GM19467 (cell line): ENCODE measurements at regions not wholly inside any gene's neighbourhood (a gene's known extent, or its start where the extent isn't known, plus 50 kb on each side); places are given as distances from the start of the nearest gene placed in this dataset.

ENCODE experiments used
- ATAC-seq: cut with Tn5 transposase; IDR thresholded peaks from one replicate; pipeline ENCODE4 v1.9.1; 2021; ENCODE audit warnings: mild to moderate bottlenecking, moderate library complexity; ENCODE audit not compliant: unreplicated experiment

DNA sequence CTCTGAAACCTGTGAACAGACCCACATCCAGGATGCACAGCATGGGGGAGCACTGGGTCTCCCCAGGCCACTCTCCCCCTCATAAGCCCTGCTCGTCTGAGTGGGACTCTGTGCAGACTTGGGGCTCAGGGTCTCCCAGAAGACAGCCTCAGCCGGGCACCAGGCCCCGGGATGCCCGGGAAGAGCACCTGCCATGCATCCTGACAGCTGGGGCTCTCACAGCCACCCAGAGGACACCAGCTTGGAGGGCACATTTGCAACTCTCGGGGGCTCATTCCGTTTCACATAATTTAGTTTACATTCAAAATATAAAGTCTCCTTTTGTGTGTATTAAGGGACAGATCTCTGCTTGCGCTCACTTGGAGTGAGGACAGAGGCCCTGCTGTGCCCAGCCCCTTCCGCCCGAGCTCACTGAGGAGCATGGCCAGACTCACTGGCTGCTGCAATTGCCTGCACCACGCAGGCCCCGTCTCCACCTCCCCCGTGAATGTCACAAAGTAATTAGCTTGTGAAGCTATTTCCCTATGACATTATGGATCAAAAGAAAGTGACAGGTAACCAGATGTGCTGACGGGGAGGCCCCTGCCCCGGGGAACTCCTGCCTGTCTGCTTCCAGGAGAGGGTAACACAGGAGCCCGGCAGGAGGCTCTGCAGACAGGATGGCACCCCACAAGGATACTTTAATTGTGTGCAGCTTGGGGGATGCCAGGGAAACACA, 275.6 kb downstream of the BRD1 start:
- ATAC-seq, result no peak

DNA sequence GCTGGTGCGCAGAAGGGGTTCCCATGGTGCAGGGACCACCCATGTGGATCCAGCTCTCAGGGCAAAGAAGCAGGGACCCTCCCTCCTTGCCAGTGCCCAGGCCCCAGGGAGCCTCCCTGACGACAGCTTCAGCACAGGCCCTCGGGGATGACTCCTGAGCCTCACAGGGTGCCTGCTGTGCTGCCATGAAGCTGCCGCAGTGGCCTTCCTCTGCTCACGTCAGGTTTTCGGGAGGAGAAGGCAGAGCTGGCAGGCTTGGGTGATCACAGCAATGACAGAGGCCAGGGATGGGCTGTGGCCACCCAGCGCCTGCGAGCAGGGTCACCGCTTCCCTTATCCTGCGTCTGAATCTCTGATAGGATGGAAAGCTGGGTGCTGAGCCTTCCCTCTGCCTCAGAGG, 276.2 kb downstream of the BRD1 start:
- ATAC-seq, result no peak

DNA sequence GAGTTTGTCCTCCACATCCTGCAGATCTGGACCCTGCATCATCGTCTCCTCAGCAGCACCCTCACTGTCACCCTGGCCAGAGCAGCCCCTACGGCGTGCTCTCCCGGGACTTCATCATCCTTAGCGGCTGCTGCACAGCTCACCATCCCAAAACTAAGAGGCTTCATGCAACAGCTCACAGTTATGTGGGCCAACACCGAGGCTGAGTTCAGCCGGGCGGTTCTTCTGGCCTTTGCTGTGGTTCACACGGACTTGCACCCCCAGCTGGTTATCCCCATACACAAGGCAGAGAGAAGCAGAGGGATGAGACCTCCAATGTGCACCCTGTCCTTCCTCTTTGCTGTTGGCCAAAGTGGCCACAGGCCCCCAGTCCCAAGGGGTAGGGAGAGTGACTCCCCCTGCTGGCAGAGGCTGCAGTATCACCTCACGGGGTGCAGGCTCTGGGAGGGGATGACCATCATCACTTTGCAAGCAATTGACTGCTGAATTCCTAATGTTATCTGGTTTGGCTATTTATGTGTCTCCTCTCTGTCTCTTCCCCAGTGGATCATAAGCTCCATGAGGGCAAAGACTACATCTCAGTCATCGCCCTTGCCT, 276.8 kb downstream of the BRD1 start:
- ATAC-seq, result no peak

DNA sequence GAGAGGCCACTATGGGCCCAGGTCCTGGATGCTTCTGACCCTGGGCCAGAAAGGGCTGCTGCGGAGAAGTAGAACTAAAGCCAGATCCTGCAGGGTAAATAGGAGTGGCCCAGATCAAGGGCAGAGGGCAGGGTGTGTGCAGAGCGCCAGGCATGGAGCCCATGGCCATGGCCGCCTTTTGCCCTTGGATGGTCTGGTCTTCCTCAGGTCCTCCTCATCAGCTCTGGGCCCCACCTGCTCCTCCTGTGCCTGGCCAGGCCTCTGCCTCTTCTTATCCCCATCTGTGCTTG, 277.6 kb downstream of the BRD1 start:
- ATAC-seq, result no peak

DNA sequence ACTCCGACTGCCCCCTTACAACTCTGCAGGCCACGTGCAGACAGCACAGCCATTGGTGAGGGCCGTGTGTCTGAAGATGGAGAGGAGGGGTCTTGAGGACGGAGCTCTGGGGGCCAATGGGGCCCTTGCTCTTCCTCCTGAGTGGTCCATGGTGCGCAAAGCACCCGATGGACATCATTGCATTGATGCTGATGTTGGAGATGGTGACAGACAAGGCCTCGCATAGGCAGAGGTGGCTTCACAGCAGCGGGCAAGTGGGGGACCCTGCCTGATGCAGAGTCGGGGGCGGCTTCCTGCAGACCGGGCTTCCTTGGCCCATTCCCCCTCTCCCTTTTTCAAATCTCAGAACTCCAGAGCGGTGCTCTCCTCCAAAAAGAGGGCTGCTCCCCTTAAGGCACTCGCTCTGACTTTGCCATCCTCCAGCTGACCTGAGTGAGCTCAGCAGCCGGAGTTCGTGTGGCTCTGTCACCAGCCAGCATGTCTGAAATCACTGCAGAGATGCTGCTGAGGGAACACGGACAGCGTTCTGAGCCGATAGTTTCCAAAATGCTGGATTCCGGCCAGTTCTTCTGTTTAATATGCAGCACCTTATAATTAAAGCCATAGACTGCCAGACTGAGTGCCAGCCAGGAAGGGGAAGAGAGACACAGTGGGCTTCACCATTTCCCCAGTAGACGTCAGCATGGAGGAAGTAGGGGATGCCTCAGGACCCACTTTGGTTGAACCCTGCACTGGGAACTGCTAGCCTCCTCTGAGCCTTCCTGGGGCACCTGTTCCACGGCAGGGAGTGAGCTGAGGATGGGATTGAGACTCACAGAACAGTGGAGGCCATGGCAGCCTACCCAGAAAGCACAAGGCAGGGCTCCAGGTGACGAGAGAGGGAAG, 278.2 kb downstream of the BRD1 start:
- no peak for ATAC-seq

DNA sequence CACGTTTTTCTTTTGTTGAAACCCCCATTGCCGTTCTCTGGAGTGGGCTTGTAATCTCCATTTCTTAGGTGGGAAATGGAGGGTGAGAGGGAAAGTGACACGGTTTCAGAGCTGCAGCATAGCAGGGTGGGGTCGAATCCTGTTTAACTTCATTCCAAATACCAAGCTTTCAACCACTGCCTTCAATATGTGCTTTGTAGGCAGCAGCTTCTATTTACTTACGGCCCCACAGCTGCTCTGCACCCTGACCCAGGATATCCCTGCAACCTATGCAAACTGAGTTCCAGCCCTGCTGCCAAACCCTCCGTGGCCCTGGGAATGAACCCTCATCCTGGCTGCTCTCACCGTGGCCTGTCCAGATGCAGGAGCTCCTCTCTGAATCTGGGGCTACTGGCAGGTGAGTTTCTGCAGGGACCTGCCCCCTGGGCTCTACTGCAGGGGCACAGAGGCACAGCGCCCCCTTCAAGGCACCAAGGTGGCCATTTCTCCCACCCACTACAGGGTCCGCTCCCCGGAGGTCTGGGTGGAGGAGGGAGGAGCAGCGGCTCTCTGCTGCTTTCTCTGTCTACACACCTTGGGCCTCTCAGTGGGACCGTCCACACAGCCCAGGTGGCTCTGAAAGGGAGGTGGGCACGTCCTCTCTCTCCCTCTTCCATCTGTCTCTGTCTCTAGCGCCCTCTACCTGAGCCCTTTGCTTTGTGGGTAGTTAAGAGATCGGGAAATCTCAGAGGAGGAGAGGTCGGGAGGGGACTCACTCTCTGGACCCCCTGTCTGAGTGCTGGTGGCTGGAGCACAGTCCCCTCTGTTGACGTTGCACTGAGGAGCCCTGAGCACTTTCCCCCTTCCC, 279.1 kb downstream of the BRD1 start:
- no peak for ATAC-seq

DNA sequence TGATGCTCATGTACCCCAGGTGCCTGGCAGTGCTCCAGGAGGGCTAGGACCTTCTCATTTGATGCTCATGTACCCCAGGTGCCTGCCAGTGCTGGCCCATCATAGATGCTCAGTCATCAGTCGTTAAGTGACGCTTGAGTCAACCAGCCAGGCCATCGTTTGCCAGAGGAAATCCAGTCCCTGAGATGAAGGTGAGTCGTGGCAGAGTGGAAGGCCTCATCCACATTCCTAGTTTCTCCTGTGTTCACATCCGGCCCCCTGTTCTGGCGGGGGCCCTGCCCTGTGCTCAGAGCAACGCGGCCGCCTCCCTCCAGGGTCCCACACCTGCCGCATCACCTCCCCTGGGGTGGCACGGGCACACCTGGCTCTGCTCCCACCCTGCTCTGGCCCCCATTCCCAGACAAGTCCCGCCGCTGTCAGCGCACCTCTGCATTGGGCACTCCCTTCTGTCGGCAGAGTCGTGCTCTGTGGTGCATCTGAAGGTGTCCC, 279.9 kb downstream of the BRD1 start:
- ATAC-seq, result no peak

DNA sequence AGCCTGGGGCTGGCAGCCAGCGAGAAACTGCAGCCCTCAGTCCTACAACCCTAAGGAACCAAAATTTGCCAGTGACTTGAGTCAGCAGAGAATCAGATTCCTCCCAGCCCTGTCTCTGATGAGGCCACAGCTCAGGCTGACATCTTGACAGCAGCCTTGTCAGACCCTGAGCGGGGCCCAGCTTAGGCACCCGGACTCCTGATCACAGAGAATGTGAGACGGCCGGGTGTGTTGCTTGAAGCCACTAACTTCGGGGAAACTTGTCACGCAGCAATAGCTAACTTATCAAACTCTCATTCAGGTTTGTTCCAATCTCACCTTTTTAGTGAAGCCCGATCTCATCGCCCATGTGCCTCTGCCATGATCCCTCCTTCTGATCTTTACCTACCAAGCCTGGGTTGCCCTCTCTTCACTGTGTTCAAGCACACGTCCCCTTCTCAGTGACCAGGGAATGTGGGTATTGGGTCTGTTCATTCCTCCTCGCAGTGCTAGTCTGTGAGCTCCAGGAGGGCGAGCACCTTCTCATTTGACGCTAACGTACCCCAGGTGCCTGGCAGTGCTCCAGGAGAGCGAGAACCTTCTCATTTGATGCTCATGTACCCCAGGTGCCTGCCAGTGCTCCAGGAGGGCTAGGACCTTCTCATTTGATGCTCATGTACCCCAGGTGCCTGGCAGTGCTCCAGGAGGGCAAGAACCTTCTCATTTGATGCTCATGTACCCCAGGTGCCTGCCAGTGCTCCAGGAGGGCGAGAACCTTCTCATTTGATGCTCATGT, 280.7 kb downstream of the BRD1 start:
- ATAC-seq, result no peak

DNA sequence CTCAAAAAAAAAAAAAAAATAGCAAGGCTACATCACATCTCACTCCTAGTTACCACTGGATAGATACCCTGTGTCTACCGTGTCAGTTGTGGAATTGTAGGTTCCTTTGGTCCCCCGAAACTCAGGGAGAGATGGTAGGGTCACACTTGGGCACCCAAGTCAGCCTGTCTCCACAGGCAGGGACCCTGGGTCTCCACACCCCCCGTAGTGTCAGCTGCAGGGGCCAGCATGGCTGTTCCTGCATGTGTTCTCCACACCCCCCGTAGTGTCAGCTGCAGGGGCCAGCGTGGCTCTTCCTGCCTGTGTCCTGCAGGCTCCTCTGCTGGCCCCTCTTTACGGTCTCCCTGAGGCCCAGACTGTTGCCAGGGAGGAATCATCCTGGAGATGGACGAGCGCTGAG, 282.1 kb downstream of the BRD1 start:
- no peak for ATAC-seq

DNA sequence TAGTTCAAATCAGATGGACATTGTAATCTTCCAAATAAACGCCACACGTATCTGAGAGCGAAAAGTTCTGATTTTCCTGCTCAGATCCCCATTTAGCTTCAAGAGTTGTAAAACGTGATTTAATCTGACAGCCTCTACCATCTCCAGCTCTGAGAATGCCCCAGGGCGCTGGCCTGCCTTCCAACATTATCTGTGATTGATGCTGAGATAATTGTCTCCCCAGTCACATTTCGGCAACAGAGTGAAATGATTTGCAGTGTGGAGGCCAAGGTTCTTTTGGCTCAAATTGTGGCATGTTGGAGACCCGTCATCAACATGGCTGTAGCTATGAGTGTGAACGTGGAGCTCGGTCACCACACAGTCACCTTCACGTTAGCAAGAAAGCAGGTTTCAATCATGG, 283.4 kb downstream of the BRD1 start:
- ATAC-seq, result no peak

DNA sequence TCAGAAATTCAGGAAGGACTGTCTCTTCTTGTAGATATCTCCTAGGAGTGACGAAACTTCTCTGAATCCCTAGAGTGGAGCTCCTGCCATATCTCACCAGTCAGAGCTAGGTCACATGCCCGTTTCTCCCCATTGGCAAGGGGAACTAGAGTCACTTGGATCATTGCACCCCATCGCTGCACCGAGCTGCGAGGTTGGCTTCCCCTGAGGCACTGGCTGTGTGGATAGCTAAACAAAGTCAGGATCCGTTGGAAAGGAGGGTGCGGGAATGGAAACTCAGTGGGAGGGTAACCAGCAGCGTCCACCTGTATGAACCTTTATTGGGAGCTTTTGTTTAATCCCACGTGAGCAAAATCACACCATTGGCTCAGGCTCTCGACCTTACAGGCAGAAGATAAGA, 283.8 kb downstream of the BRD1 start:
- no peak for ATAC-seq

DNA sequence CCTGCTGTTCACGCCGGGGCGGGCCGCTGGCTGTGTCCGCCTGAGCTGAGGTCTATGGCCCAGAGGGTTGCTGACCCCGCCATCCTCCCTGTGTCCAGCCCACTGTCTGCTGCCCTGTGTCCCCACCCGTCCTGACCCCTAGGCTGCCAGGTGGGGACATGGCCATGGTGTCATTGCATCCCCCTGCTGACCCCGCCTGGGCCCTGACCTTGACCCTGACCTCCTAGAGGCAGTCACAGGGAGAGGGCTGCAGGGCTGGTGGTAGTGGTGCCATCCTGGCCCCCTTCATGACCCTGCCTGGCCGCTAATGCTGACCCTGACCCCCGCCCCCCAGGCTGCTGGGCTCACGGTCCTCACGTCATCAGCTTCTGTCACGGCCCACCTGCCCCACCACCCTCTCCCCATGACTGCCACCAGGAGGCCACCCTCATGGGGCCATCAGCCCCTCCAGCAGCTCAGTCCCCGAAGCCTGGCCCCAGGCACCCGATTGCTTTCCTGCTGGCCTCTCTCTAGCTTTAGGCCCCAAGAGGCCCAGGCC, 285.9 kb downstream of the BRD1 start:
- no peak for ATAC-seq

DNA sequence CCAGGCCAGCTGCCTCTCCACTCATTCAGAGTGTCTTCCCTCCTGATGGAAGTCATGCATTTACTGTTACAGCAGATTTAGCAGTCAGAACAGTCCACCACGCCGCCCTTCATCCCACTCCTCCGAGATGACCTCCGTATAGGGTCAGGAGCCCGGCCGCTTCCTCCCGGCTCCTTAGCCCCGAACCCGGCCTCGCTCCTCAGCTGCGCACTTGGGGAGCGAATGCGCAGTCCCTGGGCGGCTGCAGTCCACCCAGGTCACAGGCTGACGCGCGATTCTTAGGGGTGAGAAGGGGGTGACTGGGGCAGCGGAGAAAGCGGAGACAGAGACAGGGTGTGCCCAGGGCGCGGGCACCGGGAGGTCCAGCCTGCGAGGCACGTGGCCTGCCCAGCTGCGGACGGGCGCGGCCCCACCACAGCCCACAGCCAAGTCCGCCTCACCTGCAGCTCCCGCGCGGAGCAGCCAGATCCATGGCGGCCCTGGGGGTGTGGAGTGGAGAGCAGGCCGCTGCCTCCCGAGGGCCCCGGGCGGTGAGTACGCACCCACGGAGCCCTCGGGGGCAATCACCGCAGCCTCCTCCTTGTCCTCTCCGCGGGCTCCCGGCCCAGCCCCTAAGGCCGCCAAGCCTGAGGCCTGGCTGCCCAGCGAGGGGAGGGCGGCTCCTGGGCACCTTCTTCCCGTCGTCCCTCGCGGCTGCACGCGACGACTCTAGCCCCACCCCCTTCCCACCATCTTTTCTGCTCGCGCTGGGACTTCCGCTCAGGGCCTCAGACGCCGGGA, 286.6 kb downstream of the BRD1 start:
- ATAC-seq, result no peak

DNA sequence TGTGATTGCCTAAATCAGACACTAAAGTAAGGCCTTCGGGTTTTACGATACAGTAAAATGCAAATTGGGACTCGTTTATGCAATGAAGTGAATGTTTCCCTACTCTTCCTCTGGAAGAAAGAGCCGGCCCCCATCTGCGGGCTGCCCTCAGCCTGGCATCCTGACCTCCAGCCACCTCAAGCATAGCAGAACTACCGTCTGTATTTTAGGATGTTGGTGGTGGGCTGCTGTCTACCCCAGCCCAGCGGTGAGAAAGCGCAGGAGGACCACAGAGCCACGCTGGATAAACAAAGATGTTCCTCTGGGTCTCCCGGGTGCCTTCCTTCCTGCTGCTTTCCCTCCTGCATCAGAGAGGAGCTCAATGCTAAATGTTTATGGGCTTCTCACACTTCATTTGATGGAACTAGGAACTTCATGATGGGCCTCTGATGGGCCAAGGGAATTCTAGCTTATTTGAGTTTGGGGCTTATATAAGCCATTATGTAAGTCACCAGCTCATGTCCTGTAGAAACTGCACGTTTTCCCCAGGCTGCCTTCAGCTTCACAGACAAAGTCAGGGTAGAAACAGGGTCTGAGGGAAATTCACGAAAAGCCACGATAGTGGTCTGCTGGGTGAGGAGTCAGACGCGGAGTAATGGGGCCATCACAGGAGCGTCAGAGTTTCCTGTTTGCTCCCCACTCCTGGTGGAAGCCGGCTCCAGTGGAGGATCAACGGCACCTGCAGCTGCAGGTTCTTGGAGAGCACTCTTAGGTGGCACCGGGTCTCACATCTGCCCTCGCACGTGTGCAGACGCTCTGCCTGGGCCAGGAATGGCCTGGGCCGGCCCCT, 287.4 kb downstream of the BRD1 start:
- ATAC-seq, result no peak

DNA sequence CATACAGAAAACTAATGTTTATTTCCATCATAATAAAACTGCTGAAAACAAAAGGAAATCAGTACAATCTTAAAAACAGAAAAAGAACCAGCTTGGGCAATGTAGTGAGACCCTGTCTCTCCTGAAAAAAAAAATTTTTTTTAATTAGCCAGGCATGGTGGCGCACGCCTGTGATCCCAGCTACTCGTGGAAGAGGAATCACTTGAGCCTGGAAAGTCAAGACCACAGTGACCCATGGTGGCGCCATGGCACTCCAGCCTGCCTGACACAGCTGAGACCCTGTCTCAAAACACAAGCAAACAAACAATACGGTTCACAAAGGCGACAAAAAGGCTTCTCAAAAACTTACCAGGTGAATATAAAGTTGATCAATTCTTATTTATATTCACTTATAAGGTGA, 289.7 kb downstream of the BRD1 start:
- ATAC-seq, result no peak

DNA sequence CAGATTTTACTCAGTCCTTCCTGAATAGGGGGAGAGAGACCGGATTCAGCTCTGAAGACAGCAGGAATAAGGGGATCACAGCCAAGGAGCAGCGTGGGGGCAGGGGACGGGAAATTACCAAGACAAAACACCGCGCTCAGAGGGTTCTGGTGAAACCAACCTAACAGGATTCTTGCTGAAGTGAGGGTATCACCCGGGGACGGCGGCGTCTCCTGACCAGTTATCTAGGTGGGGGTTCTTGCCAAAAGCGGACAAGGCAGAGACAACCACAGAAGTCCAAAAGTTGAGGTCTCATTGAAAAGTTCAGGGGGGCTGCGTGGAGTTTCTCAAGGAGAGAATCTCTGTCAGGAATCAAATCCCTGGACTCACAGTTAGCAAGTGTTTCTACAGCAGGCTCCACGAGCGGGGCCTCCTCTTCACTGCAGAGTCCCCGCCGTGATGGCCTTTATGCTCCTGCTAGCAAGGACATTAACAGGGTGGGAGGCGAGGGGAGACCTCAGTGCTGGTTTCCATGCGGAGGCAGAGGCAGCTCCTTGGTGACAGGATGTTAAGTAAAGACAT, 291.0 kb downstream of the BRD1 start:
- no peak for ATAC-seq

DNA sequence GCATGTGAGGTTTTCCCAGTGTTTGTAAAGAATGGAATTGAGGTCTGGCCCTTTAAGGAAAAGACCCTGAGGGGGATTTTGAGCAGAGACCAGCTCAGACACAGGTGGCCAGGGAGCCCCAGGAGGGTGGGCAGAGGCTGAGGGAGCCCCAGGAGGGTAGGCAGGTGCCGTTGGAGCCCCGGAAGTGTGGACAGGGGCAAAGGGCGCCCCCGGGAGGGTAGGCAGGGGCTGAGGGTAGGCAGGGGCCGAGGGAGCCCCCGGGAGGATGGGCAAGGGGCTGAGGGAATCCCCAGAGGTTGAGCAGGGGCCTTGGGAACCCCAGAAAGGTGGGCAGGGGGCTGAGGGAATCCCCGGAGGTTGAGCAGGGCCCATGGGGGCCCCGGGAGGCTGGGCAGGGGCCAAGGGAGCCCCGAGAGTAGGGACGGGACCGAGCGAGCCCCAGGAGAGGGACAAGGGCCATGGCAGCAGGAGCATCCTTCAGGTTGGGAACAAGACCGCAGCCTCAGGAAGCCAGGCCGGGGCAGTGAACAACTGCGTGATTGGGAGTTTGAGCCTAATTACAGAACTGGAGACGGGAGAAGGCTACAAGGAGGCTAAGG, 292.0 kb downstream of the BRD1 start:
- no peak for ATAC-seq

DNA sequence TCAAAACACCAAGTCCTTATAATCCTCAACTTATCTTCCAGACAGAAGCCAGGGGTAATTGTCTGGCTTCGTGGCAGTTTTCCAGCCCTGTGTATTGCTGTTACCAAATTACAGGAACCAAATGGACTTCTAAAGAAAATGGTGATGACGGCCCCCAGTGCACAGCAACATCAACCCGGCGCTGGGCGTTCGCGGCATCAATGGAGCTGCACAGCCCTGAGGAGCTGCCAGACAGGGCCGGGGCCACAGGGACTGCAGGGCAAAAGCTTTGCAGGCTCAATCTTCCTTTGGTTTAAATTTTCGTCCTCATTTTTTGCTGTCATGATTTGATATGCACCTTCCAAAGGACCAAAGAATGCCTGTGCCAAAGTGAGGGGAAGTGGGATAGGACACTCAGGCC, 292.5 kb downstream of the BRD1 start:
- no peak for ATAC-seq
